Muscle of leg (tissue), 3 donors: ENCODE measurements at regions not wholly inside any gene's neighbourhood (a gene's known extent, or its start where the extent isn't known, plus 50 kb on each side); places are given as distances from the start of the nearest gene placed in this dataset.
A peak's percentile ranks its signal among the peaks of the same experiment; 100 is the strongest.

Experiments
- DNase-seq: peaks from one replicate; pipeline ENCODE4 v3.0.0; 2013
- H3K27ac ChIP-seq: one replicate; pipeline ENCODE4 v1.5.1; 2013; ENCODE audit warnings: mild to moderate bottlenecking, low read length, control low read depth
- H3K27me3 ChIP-seq: one replicate; pipeline ENCODE4 v1.6.1; 2013; ENCODE audit warnings: low read length; ENCODE audit not compliant: control insufficient read depth, insufficient read depth
- H3K36me3 ChIP-seq: one replicate; pipeline ENCODE4 v1.6.1; 2013; ENCODE audit warnings: low read length; ENCODE audit not compliant: control insufficient read depth, insufficient read depth
- H3K4me1 ChIP-seq: one replicate; pipeline ENCODE4 v1.6.1; 2013; ENCODE audit warnings: low read length; ENCODE audit not compliant: control insufficient read depth, insufficient read depth
- H3K4me3 ChIP-seq: one replicate; pipeline ENCODE4 v1.5.1; 2013; ENCODE audit warnings: low read length, control low read depth
- H3K9me3 ChIP-seq: replicated peaks from 2 replicates; pipeline ENCODE4 v1.6.1; 2013; ENCODE audit warnings: low read depth, low read length; ENCODE audit not compliant: control insufficient read depth
- WGBS: methylation state at CpG from one replicate; pipeline ENCODE4 v1.1.5; 2013; ENCODE audit warnings: missing lambda C conversion rate; ENCODE audit not compliant: insufficient coverage; 5-methylcytosine and 5-hydroxymethylcytosine counted together

- H3K4me1 ChIP-seq: no peaks in the 10 kb centered on the region
- no peaks in the 10 kb centered on the region for H3K36me3 ChIP-seq
- H3K27ac ChIP-seq: no peak overlapping the region
- peak; percentile 21 for DNase-seq
- no peaks in the 10 kb centered on the region for H3K27me3 ChIP-seq
- no CpG with 5 or more reads among the region's 1 CpG for WGBS
- no peaks in the 10 kb centered on the region for H3K9me3 ChIP-seq
- no peak overlapping the region for H3K4me3 ChIP-seq
Measured at GRCh38 chr7:22666732-22667131, 60.3 kb upstream of the IL6 start.

- WGBS: 57% methylated on average over 1 of the region's 7 CpGs
- no peaks in the 10 kb centered on the region for H3K36me3 ChIP-seq
- no peak for DNase-seq
- no peaks in the 10 kb centered on the region for H3K4me1 ChIP-seq
- no peaks in the 10 kb centered on the region for H3K9me3 ChIP-seq
- H3K4me3 ChIP-seq: no peak overlapping the region
- no peaks in the 10 kb centered on the region for H3K27me3 ChIP-seq
- no peak overlapping the region for H3K27ac ChIP-seq
Measured at GRCh38 chr7:22665923-22666322, 61.1 kb upstream of the IL6 start.

GRCh38 chr7:22664988-22665798, 61.8 kb upstream of the IL6 start:
- Histone ChIP-seq H3K4me1 (no peaks in the 10 kb centered on the region), H3K4me3 (no peak overlapping the region), H3K9me3 (no peaks in the 10 kb centered on the region), H3K27me3 (no peaks in the 10 kb centered on the region), H3K36me3 (no peaks in the 10 kb centered on the region), H3K27ac (no peak overlapping the region)
- DNase-seq: no peak
- 89% methylated on average over 52 of the region's 54 CpGs for WGBS

- no peaks in the 10 kb centered on the region for H3K36me3 ChIP-seq
- no peak overlapping the region for H3K4me3 ChIP-seq
- no peak for DNase-seq
- WGBS: 83% methylated on average over 1 of the region's 6 CpGs
- no peak overlapping the region for H3K27ac ChIP-seq
- no peaks in the 10 kb centered on the region for H3K27me3 ChIP-seq
- H3K4me1 ChIP-seq: no peaks in the 10 kb centered on the region
- no peaks in the 10 kb centered on the region for H3K9me3 ChIP-seq
Measured at GRCh38 chr7:22663721-22664120, 63.3 kb upstream of the IL6 start.

- WGBS: 50% methylated on average over 2 of the region's 2 CpGs
- Histone ChIP-seq H3K4me1 (no peaks in the 10 kb centered on the region), H3K4me3 (no peak overlapping the region), H3K27ac (no peak overlapping the region), H3K9me3 (no peaks in the 10 kb centered on the region), H3K36me3 (no peaks in the 10 kb centered on the region), H3K27me3 (no peaks in the 10 kb centered on the region)
- peak; percentile 65 for DNase-seq
Measured at GRCh38 chr7:22663357-22663718, 63.7 kb upstream of the IL6 start.

- Histone ChIP-seq H3K27me3 (no peaks in the 10 kb centered on the region), H3K4me3 (no peak overlapping the region), H3K27ac (no peak overlapping the region), H3K4me1 (no peaks in the 10 kb centered on the region), H3K9me3 (no peaks in the 10 kb centered on the region), H3K36me3 (no peaks in the 10 kb centered on the region)
- WGBS: 60% methylated on average over 1 of the region's 3 CpGs
- DNase-seq: no peak
Measured at GRCh38 chr7:22662556-22663356, 64.2 kb upstream of the IL6 start.

GRCh38 chr7:22662036-22662435, 65.0 kb upstream of the IL6 start:
- H3K9me3 ChIP-seq: no peaks in the 10 kb centered on the region
- DNase-seq: no peak
- no peaks in the 10 kb centered on the region for H3K27me3 ChIP-seq
- no peaks in the 10 kb centered on the region for H3K4me1 ChIP-seq
- no peaks in the 10 kb centered on the region for H3K36me3 ChIP-seq
- no peak overlapping the region for H3K4me3 ChIP-seq
- H3K27ac ChIP-seq: no peak overlapping the region

GRCh38 chr7:22660732-22661131, 66.3 kb upstream of the IL6 start:
- no peak for DNase-seq
- Histone ChIP-seq H3K4me1 (no peaks in the 10 kb centered on the region), H3K4me3 (no peak overlapping the region), H3K36me3 (no peaks in the 10 kb centered on the region), H3K27ac (no peak overlapping the region), H3K27me3 (no peaks in the 10 kb centered on the region), H3K9me3 (no peaks in the 10 kb centered on the region)
- WGBS: 38% methylated on average over 2 of the region's 3 CpGs

GRCh38 chr7:22660293-22660692, 66.7 kb upstream of the IL6 start:
- H3K27me3 ChIP-seq: no peaks in the 10 kb centered on the region
- DNase-seq: no peak
- H3K4me1 ChIP-seq: no peaks in the 10 kb centered on the region
- WGBS: 71% methylated on average over 1 of the region's 1 CpG
- H3K4me3 ChIP-seq: no peak overlapping the region
- H3K27ac ChIP-seq: no peak overlapping the region
- H3K9me3 ChIP-seq: no peaks in the 10 kb centered on the region
- no peaks in the 10 kb centered on the region for H3K36me3 ChIP-seq

GRCh38 chr7:22659741-22660140, 67.3 kb upstream of the IL6 start:
- Histone ChIP-seq H3K4me3 (no peak overlapping the region), H3K9me3 (no peaks in the 10 kb centered on the region), H3K27me3 (no peaks in the 10 kb centered on the region), H3K36me3 (no peaks in the 10 kb centered on the region), H3K27ac (no peak overlapping the region), H3K4me1 (no peaks in the 10 kb centered on the region)
- DNase-seq: no peak
- WGBS: 90% methylated on average over 5 of the region's 6 CpGs
